ENCODE measurements at regions not wholly inside any gene's neighbourhood (a gene's known extent, or its start where the extent isn't known, plus 50 kb on each side); places are given as distances from the start of the nearest gene placed in this dataset.

DNA sequence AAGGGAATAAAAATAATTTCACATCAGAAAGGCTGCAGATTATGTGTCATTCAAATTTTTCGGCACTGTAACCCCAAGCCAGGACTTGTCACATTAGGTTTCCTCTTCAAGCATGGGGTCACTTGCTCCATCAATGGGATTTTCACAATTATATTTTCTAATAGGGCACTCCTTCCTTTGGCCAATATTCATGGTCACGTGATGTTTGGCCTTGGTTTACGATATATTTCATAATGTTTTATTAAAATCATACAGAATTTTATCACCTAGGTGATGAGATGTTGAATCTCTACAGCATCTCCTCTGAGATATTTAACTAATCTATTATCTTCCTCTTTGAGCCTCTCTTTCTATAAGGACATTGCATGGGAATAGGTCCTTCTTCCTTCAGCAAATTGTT, 523.5 kb upstream of the SEMA6A start:
- TF ChIP-seq, protein P1, sequence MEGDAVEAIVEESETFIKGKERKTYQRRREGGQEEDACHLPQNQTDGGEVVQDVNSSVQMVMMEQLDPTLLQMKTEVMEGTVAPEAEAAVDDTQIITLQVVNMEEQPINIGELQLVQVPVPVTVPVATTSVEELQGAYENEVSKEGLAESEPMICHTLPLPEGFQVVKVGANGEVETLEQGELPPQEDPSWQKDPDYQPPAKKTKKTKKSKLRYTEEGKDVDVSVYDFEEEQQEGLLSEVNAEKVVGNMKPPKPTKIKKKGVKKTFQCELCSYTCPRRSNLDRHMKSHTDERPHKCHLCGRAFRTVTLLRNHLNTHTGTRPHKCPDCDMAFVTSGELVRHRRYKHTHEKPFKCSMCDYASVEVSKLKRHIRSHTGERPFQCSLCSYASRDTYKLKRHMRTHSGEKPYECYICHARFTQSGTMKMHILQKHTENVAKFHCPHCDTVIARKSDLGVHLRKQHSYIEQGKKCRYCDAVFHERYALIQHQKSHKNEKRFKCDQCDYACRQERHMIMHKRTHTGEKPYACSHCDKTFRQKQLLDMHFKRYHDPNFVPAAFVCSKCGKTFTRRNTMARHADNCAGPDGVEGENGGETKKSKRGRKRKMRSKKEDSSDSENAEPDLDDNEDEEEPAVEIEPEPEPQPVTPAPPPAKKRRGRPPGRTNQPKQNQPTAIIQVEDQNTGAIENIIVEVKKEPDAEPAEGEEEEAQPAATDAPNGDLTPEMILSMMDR (IDR thresholded peaks at IDR 0.05), result no peak
- TF ChIP-seq POLR2A (IDR thresholded peaks at IDR 0.05), result no peak

All from Peyer's patch (tissue), 4 donors.